ENCODE measurements at regions not wholly inside any gene's neighbourhood (a gene's known extent, or its start where the extent isn't known, plus 50 kb on each side); places are given as distances from the start of the nearest gene placed in this dataset.
"Not testable (repeated sequence)": the region's sequence is repeated elsewhere in the genome, so short reads cannot be mapped to it uniquely, and the experiment has no call there.

GRCh38 chr13:39982745-39983144, 327.3 kb downstream of the COG6 start:
- no peak for DNase-seq

- DNase-seq, result no peak
Measured at GRCh38 chr13:39985071-39985470, 329.6 kb downstream of the COG6 start.

- DNase-seq, result no peak
Measured at GRCh38 chr13:39988351-39988750, 332.9 kb downstream of the COG6 start.

GRCh38 chr13:39998166-39998565, 342.7 kb downstream of the COG6 start:
- no peak for DNase-seq

- DNase-seq, result no peak
Measured at GRCh38 chr13:40002016-40002415, 346.6 kb downstream of the COG6 start.

- no peak for DNase-seq
Measured at GRCh38 chr13:40013554-40013953, 358.1 kb downstream of the COG6 start.

GRCh38 chr13:40016953-40017660, 361.6 kb downstream of the COG6 start:
- DNase-seq, result no peak

- DNase-seq, result no peak
Measured at GRCh38 chr13:40017662-40018262, 362.3 kb downstream of the COG6 start.

GRCh38 chr13:40023595-40024203, 368.2 kb downstream of the COG6 start:
- DNase-seq, result no peak

- no peak for DNase-seq
Measured at GRCh38 chr13:40024204-40024966, 368.9 kb downstream of the COG6 start.

- no peak for DNase-seq
Measured at GRCh38 chr13:40024967-40025714, 369.7 kb downstream of the COG6 start.

GRCh38 chr13:40026174-40026585, 370.7 kb downstream of the COG6 start:
- no peak for DNase-seq

GRCh38 chr13:40026741-40027140, 371.3 kb downstream of the COG6 start:
- DNase-seq, result no peak

- no peak for DNase-seq
Measured at GRCh38 chr13:40028446-40028845, 373.0 kb downstream of the COG6 start.

- DNase-seq, result no peak
Measured at GRCh38 chr13:40031031-40031430, 375.6 kb downstream of the COG6 start.

GRCh38 chr13:40039061-40039460, 383.6 kb downstream of the COG6 start:
- no peak for DNase-seq

- DNase-seq, result no peak
Measured at GRCh38 chr13:40042991-40043390, 387.5 kb downstream of the COG6 start.

GRCh38 chr13:40043764-40044163, 388.3 kb downstream of the COG6 start:
- no peak for DNase-seq

GRCh38 chr13:40047322-40047771, 391.9 kb downstream of the COG6 start:
- no peak for DNase-seq

GRCh38 chr13:40048551-40048950, 393.1 kb downstream of the COG6 start:
- DNase-seq, result no peak

- DNase-seq, result no peak
Measured at GRCh38 chr13:40052954-40053353, 397.5 kb downstream of the COG6 start.

- DNase-seq, result no peak
Measured at GRCh38 chr13:40053401-40053800, 397.9 kb downstream of the COG6 start.

GRCh38 chr13:40054422-40054821, 399.0 kb downstream of the COG6 start:
- not testable (repeated sequence) for DNase-seq
